Calu3 (cell line): ENCODE measurements at regions not wholly inside any gene's neighbourhood (a gene's known extent, or its start where the extent isn't known, plus 50 kb on each side); places are given as distances from the start of the nearest gene placed in this dataset.

Source experiments
- BruUV-seq: library from RNA; stranded (reverse); fragments of 400-500 nt; replicated peaks from 2 replicates; lab custom pipeline; 2021; lab: Mats Ljungman, UMichigan
- CTCF ChIA-PET: fragments of 300-600 bp; sonication (Branson Sonifier 250); formaldehyde crosslinking; loops from one replicate; lab custom pipeline; 2022; ENCODE audit warnings: antibody characterized with exemption; lab: Charles Lee
- DNase-seq: peaks from one replicate; pipeline ENCODE4 v3.0.0; 2022
- H3K27ac Mint-ChIP-seq: one replicate; pipeline ENCODE4 v1.8.0; 2022; ENCODE audit warnings: mixed read lengths; ENCODE audit not compliant: unreplicated experiment
- H3K27me3 Mint-ChIP-seq: one replicate; pipeline ENCODE4 v1.8.0; 2022; ENCODE audit warnings: mixed read lengths; ENCODE audit not compliant: unreplicated experiment
- H3K36me3 Mint-ChIP-seq: one replicate; pipeline ENCODE4 v1.8.0; 2022; ENCODE audit warnings: mild to moderate bottlenecking, moderate library complexity, mixed read lengths; ENCODE audit not compliant: insufficient read depth, unreplicated experiment
- H3K4me1 Mint-ChIP-seq: one replicate; pipeline ENCODE4 v1.8.0; 2022; ENCODE audit warnings: mild to moderate bottlenecking, low read depth, mixed read lengths; ENCODE audit not compliant: unreplicated experiment
- H3K4me3 Mint-ChIP-seq: one replicate; pipeline ENCODE4 v1.8.0; 2022; ENCODE audit warnings: mild to moderate bottlenecking, low read depth, moderate library complexity, mixed read lengths; ENCODE audit not compliant: unreplicated experiment
- H3K9me3 Mint-ChIP-seq: one replicate; pipeline ENCODE4 v1.8.0; 2022; ENCODE audit warnings: low read depth, mixed read lengths; ENCODE audit not compliant: unreplicated experiment
- intact Hi-C: fragments of 100-400 bp; cut with micrococcal nuclease; formaldehyde crosslinking; loops from one replicate; pipeline ENCODE4 v1.10.0; 2022; ENCODE audit not compliant: unreplicated experiment
- TF ChIP-seq, protein P1 (sequence below): fragments of 200-600 bp; IDR thresholded peaks from one replicate; pipeline ENCODE4 v1.8.0; 2022; ENCODE audit warnings: antibody characterized with exemption; ENCODE audit not compliant: unreplicated experiment

- peaks cover 38% of the 10 kb centered on the region for H3K27me3 Mint-ChIP-seq
- no peak overlapping the region for H3K4me3 Mint-ChIP-seq
- CTCF ChIA-PET: no interaction called here
- TF ChIP-seq, protein P1, sequence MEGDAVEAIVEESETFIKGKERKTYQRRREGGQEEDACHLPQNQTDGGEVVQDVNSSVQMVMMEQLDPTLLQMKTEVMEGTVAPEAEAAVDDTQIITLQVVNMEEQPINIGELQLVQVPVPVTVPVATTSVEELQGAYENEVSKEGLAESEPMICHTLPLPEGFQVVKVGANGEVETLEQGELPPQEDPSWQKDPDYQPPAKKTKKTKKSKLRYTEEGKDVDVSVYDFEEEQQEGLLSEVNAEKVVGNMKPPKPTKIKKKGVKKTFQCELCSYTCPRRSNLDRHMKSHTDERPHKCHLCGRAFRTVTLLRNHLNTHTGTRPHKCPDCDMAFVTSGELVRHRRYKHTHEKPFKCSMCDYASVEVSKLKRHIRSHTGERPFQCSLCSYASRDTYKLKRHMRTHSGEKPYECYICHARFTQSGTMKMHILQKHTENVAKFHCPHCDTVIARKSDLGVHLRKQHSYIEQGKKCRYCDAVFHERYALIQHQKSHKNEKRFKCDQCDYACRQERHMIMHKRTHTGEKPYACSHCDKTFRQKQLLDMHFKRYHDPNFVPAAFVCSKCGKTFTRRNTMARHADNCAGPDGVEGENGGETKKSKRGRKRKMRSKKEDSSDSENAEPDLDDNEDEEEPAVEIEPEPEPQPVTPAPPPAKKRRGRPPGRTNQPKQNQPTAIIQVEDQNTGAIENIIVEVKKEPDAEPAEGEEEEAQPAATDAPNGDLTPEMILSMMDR: no peak
- H3K27ac Mint-ChIP-seq: no peak overlapping the region
- BruUV-seq: no TSS peak
- intact Hi-C loops: no loop called here
- no peaks in the 10 kb centered on the region for H3K4me1 Mint-ChIP-seq
- peaks cover 4% of the 10 kb centered on the region for H3K9me3 Mint-ChIP-seq
- DNase-seq: no peak
- H3K36me3 Mint-ChIP-seq: no peaks in the 10 kb centered on the region
These were observed 243.1 kb downstream of the NFATC2 start for GRCh38 chr20:51299413-51299812.

- H3K9me3 Mint-ChIP-seq: peaks cover 4% of the 10 kb centered on the region
- intact Hi-C loops: no loop called here
These were observed 244.3 kb downstream of the NFATC2 start for GRCh38 chr20:51298141-51298749.

DNA sequence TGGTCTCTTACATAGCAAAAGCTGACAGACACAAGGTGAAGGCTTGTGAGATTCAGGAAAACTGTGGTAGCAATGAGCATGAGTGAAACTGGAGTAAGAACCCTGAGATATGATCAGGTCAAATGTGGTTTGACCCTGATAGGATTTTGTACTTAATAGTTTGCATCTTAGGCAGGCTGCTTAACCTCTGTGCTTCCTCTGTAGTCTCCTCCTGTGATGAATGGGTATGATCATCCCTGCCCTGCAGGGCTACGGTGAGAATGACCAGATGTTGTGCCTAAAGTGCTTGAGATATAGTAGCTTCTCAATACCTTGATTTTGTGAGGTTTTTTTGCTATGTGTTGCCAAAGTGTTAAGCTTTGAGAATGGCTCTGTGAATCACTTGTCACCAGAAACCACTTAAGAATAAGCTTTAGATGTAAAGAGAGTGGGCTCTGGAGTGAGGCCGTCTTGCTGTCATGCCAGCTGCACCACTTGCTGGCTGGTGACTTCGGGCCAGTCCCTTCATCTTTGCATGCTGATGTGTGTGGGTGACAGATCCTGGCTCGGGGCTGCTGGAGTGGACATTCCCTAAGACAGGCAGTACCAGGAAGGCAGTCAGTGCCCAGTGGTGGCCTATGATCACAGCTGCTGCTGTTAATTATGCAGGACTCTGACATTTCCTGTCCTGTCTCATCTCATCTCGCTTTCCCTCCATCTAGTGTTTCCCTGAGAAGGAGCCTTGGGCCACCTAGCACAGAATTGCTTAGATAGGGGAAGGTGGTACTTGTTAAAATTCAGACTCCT lies 254.7 kb downstream of the NFATC2 start:
- Mint-ChIP-seq H3K4me3 (no peak overlapping the region), H3K9me3 (no peaks in the 10 kb centered on the region), H3K27ac (no peak overlapping the region), H3K36me3 (no peaks in the 10 kb centered on the region), H3K27me3 (peaks cover 88% of the 10 kb centered on the region), H3K4me1 (no peaks in the 10 kb centered on the region)
- intact Hi-C loops: no loop called here
- BruUV-seq: no TSS peak
- TF ChIP-seq, protein P1: no peak
- CTCF ChIA-PET: interaction anchor here (1.2 kb wide), 1 partner anchor 13 kb away, joined by 3 read pairs; no protein-coding TSS in a partner anchor
- no peak for DNase-seq

More at GRCh38 chr20:51298141-51298749, 244.3 kb downstream of the NFATC2 start:
- TF ChIP-seq, protein P1: no peak
- Mint-ChIP-seq H3K27me3 (peaks cover 49% of the 10 kb centered on the region), H3K27ac (no peak overlapping the region), H3K4me3 (no peak overlapping the region), H3K36me3 (no peaks in the 10 kb centered on the region), H3K4me1 (no peaks in the 10 kb centered on the region)
- BruUV-seq: no TSS peak
- DNase-seq: no peak
- CTCF ChIA-PET: no interaction called here

GRCh38 chr20:51286758-51287157 lies 255.8 kb downstream of the NFATC2 start:
- no peaks in the 10 kb centered on the region for H3K9me3 Mint-ChIP-seq
- no peaks in the 10 kb centered on the region for H3K36me3 Mint-ChIP-seq
- CTCF ChIA-PET: no interaction called here
- no peak overlapping the region for H3K27ac Mint-ChIP-seq
- H3K4me3 Mint-ChIP-seq: no peak overlapping the region
- no TSS peak for BruUV-seq
- no peaks in the 10 kb centered on the region for H3K4me1 Mint-ChIP-seq
- DNase-seq: no peak
- peaks cover 78% of the 10 kb centered on the region for H3K27me3 Mint-ChIP-seq
- TF ChIP-seq, protein P1: no peak
- intact Hi-C loops: no loop called here
